SK-N-SH (cell line): ENCODE measurements at regions not wholly inside any gene's neighbourhood (a gene's known extent, or its start where the extent isn't known, plus 50 kb on each side); places are given as distances from the start of the nearest gene placed in this dataset.

Source experiments
- CTCF ChIA-PET: fragments of 300-600, 350-600 bp; formaldehyde crosslinking; extraction: SDS; loops from one replicate; lab custom pipeline; 2021; lab: Yijun Ruan, JAX
- POLR2A ChIA-PET: fragments of 350-600 bp; sonication (Branson Sonifier 250); formaldehyde crosslinking; extraction: SDS; loops from one replicate; lab custom pipeline; 2020; ENCODE audit warnings: antibody characterized with exemption, inconsistent platforms; lab: Yijun Ruan, JAX
- DNase-seq: peaks from one replicate; pipeline ENCODE4 v3.0.0; 2012
- H2AFZ ChIP-seq: fragments of 200-600 bp; sonication (generic); 2 replicates; pipeline ENCODE4 v1.8.1; 2016; ENCODE audit warnings: antibody characterized with exemption, mild to moderate bottlenecking, low read depth
- H3F3A ChIP-seq: fragments of 200-600 bp; sonication (generic); replicated peaks from 2 replicates; pipeline ENCODE3; 2016; ENCODE audit warnings: antibody characterized with exemption, mild to moderate bottlenecking; ENCODE audit not compliant: insufficient read depth
- H3K27ac ChIP-seq, 2 experiments: fragments of 200-500 bp in 1 of 2; fragments of 200-600 bp in 1 of 2; sonication (Bioruptor generic) in 1 of 2; sonication (generic), shearing (Covaris generic) in 1 of 2; 2 replicates each; pipeline versions ENCODE4 v1.5.1 to v1.6.1; 2014 to 2016; ENCODE audit warnings: low read depth in 2 of 2, inconsistent platforms in 1 of 2, low read length in 1 of 2, mild to moderate bottlenecking in 1 of 2, mixed read lengths in 1 of 2
- H3K27me3 ChIP-seq: fragments of 200-600 bp; sonication (generic), shearing (Covaris generic); 2 replicates; pipeline ENCODE4 v1.6.1; 2016; ENCODE audit warnings: mixed run types; ENCODE audit not compliant: insufficient read depth
- H3K36me3 ChIP-seq, 2 experiments: fragments of 200-500 bp in 1 of 2; fragments of 200-600 bp in 1 of 2; sonication (Bioruptor generic) in 1 of 2; sonication (generic) in 1 of 2; replicated peaks in 1 of 2; 2 replicates each; pipeline versions ENCODE3 to v1.5.1; 2014 to 2016; ENCODE audit warnings: low read length in 1 of 2, mild to moderate bottlenecking in 1 of 2; ENCODE audit not compliant: insufficient read depth in 2 of 2, control insufficient read depth in 1 of 2
- H3K4me1 ChIP-seq, 2 experiments: fragments of 200-500 bp in 1 of 2; fragments of 200-600 bp in 1 of 2; sonication (Bioruptor generic) in 1 of 2; sonication (generic), shearing (Covaris generic) in 1 of 2; 2 replicates each; pipeline versions ENCODE4 v1.5.1 to v1.6.1; 2014 to 2016; ENCODE audit warnings: low read depth in 1 of 2, low read length in 1 of 2, mixed run types in 1 of 2; ENCODE audit not compliant: insufficient read depth in 2 of 2, control insufficient read depth in 1 of 2
- H3K4me2 ChIP-seq: fragments of 200-600 bp; sonication (generic), shearing (Covaris generic); 2 replicates; pipeline ENCODE4 v1.6.1; 2017; ENCODE audit warnings: mixed run types
- H3K4me3 ChIP-seq, 2 experiments: fragments of 200-500 bp in 1 of 2; fragments of 200-600 bp in 1 of 2; sonication (Bioruptor generic) in 1 of 2; sonication (generic), shearing (Covaris generic) in 1 of 2; 2 replicates each; pipeline versions ENCODE4 v1.5.1 to v1.8.1; 2014 to 2016; ENCODE audit warnings: low read depth in 2 of 2, inconsistent platforms in 1 of 2, low read length in 1 of 2, mild to moderate bottlenecking in 1 of 2, mixed read lengths in 1 of 2, moderate library complexity in 1 of 2
- H3K79me2 ChIP-seq: fragments of 200-600 bp; sonication (generic); 2 replicates; pipeline ENCODE4 v1.8.1; 2017; ENCODE audit warnings: mild to moderate bottlenecking; ENCODE audit not compliant: insufficient read depth
- H3K9ac ChIP-seq: fragments of 200-600 bp; sonication (generic); 2 replicates; pipeline ENCODE4 v1.6.1; 2017; ENCODE audit warnings: mixed run types
- H3K9me2 ChIP-seq: fragments of 200-600 bp; sonication (generic); 2 replicates; pipeline ENCODE4 v1.6.1; 2017; ENCODE audit warnings: mixed run types
- H3K9me3 ChIP-seq: fragments of 200-600 bp; sonication (generic); 2 replicates; pipeline ENCODE4 v1.6.1; 2017; ENCODE audit warnings: mixed run types, mild to moderate bottlenecking, moderate library complexity
- H4K20me1 ChIP-seq: fragments of 200-600 bp; sonication (generic); 2 replicates; pipeline ENCODE4 v1.6.1; 2017; ENCODE audit warnings: mild to moderate bottlenecking, mixed run types; ENCODE audit not compliant: insufficient read depth
- CHD2 ChIP-seq: fragments of 150-350 bp; IDR thresholded peaks from 2 replicates; pipeline ENCODE4 v1.6.1; 2018; ENCODE audit warnings: low read length; ENCODE audit not compliant: partially characterized antibody
- CTCF ChIP-seq: fragments of 200-600 bp; sonication (generic); IDR thresholded peaks from 2 replicates; pipeline ENCODE4 v1.6.1; 2017; ENCODE audit warnings: antibody characterized with exemption, mild to moderate bottlenecking, moderate library complexity
- FOXJ3 ChIP-seq: sonication (generic); formaldehyde crosslinking; IDR thresholded peaks from 2 replicates; pipeline ENCODE4 v1.5.1; 2020; ENCODE audit warnings: mild to moderate bottlenecking, missing genetic modification reagents
- IRF3 ChIP-seq: fragments of 150-350 bp; IDR thresholded peaks from 2 replicates; pipeline ENCODE4 v1.6.1; 2016; ENCODE audit warnings: mild to moderate bottlenecking, low read depth, low read length
- JUND ChIP-seq: IDR thresholded peaks from 2 replicates; pipeline ENCODE4 v1.4.0; 2012
- MXI1 ChIP-seq: IDR thresholded peaks from 2 replicates; pipeline ENCODE4 v1.6.1; 2012; ENCODE audit warnings: mild to moderate bottlenecking, low read depth, low read length, improper control_type of control experiment
- NRF1 ChIP-seq: IDR thresholded peaks from 2 replicates; pipeline ENCODE4 v1.6.1; 2012; ENCODE audit warnings: low read depth, mild to moderate bottlenecking, low read length
- RAD21 ChIP-seq: IDR thresholded peaks from 2 replicates; pipeline ENCODE4 v1.6.1; 2012; ENCODE audit warnings: mild to moderate bottlenecking, low read length
- REST ChIP-seq: IDR thresholded peaks from 2 replicates; pipeline ENCODE4 v1.6.1; 2012; ENCODE audit warnings: mild to moderate bottlenecking, low read depth, low read length, moderate library complexity
- RXRA ChIP-seq: IDR thresholded peaks from 2 replicates; pipeline ENCODE4 v1.4.0; 2012; ENCODE audit warnings: low read depth, mild to moderate bottlenecking, borderline replicate concordance
- SIN3A ChIP-seq: IDR thresholded peaks from 2 replicates; pipeline ENCODE4 v1.6.1; 2012; ENCODE audit warnings: low read depth, mild to moderate bottlenecking, low read length, moderate library complexity, borderline replicate concordance
- TAF1 ChIP-seq: IDR thresholded peaks from 2 replicates; pipeline ENCODE4 v1.6.1; 2012; ENCODE audit warnings: low read depth, mild to moderate bottlenecking, low read length, moderate library complexity, borderline replicate concordance
- TCF12 ChIP-seq: IDR thresholded peaks from 2 replicates; pipeline ENCODE4 v1.4.0; 2012
- USF1 ChIP-seq: IDR thresholded peaks from 2 replicates; pipeline ENCODE4 v1.4.0; 2012; ENCODE audit warnings: low read depth, borderline replicate concordance
- YY1 ChIP-seq: IDR thresholded peaks from 2 replicates; pipeline ENCODE4 v1.4.0; 2012; ENCODE audit warnings: low read depth, mild to moderate bottlenecking
- ZBTB33 ChIP-seq: IDR thresholded peaks from 2 replicates; pipeline ENCODE4 v1.4.0; 2012; ENCODE audit warnings: low read depth, borderline replicate concordance
- WGBS: methylation state at CpG from one replicate; pipeline ENCODE4 v1.1.6; 2017; ENCODE audit warnings: low lambda C conversion rate; 5-methylcytosine and 5-hydroxymethylcytosine counted together

GRCh38 chr5:7078901-7079300, 317.0 kb upstream of the ADCY2 start:
- no peaks in the 10 kb centered on the region for H3K9me3 ChIP-seq
- no peaks in the 10 kb centered on the region for H3K4me1 ChIP-seq
- H3K79me2 ChIP-seq = no peaks in the 10 kb centered on the region
- no peaks in the 10 kb centered on the region for H3F3A ChIP-seq
- 2% methylated on average over 9 of the region's 9 CpGs for WGBS
- 0 out of 4 replicates have a peak overlapping the region, but pooled peaks of 1 of the 2 experiments have one; percentile 24 for H3K4me3 ChIP-seq
- no peaks in the 10 kb centered on the region for H3K27me3 ChIP-seq
- POLR2A ChIA-PET = no interaction called here
- H4K20me1 ChIP-seq = no peaks in the 10 kb centered on the region
- no peak overlapping the region for H3K9ac ChIP-seq
- TF ChIP-seq RAD21 (peak; percentile 19; the same call in 1 of the 2 replicates), CHD2 (no peak), RXRA (no peak), CTCF (peak; percentile 44), SIN3A (no peak)
- H3K4me2 ChIP-seq = peak overlapping the region; percentile 54; the same call in 1 of the 2 replicates
- CTCF ChIA-PET = no interaction called here
- H3K27ac ChIP-seq = no peak overlapping the region
- H3K36me3 ChIP-seq = no peaks in the 10 kb centered on the region
- 0 out of 2 replicates have a peak overlapping the region, but pooled peaks have one; percentile 43 for H2AFZ ChIP-seq
- DNase-seq = peak; percentile 10
- H3K9me2 ChIP-seq = no peaks in the 10 kb centered on the region

- Histone ChIP-seq H3K36me3 (no peaks in the 10 kb centered on the region), H3K9me3 (no peaks in the 10 kb centered on the region), H3K9me2 (no peaks in the 10 kb centered on the region), H3K4me3 (no peak overlapping the region), H3F3A (no peaks in the 10 kb centered on the region), H3K79me2 (no peaks in the 10 kb centered on the region), H3K4me2 (peak overlapping the region; percentile 22; the same call in 1 of the 2 replicates), H2AFZ (no peak overlapping the region), H3K4me1 (no peaks in the 10 kb centered on the region), H3K27me3 (no peaks in the 10 kb centered on the region), H4K20me1 (no peaks in the 10 kb centered on the region), H3K27ac (no peak overlapping the region), H3K9ac (no peak overlapping the region)
- WGBS = 26% methylated on average over 7 of the region's 7 CpGs
- no peak for DNase-seq
- ChIA-PET POLR2A (no interaction called here), CTCF (no interaction called here)
- TF ChIP-seq CHD2 (no peak), REST (no peak), MXI1 (no peak), TCF12 (no peak), CTCF (no peak), TAF1 (no peak), NRF1 (no peak), USF1 (no peak), YY1 (no peak), JUND (no peak), FOXJ3 (CRISPR knock-in tag) (no peak), ZBTB33 (no peak), IRF3 (no peak)
These were observed 315.4 kb upstream of the ADCY2 start for GRCh38 chr5:7080501-7080900.
